H9 (cell line): ENCODE measurements at regions not wholly inside any gene's neighbourhood (a gene's known extent, or its start where the extent isn't known, plus 50 kb on each side); places are given as distances from the start of the nearest gene placed in this dataset.

Source experiments
- DNase-seq: peaks from one replicate; pipeline ENCODE4 v3.0.0-alpha.2; 2017
- H2AFZ ChIP-seq: one replicate; pipeline ENCODE4 v1.6.1; 2013; ENCODE audit warnings: mild to moderate bottlenecking, low read length, control low read depth, moderate library complexity
- H2AK5ac ChIP-seq: 2 replicates; pipeline ENCODE4 v1.6.1; 2013; ENCODE audit warnings: low read length, control low read depth, mixed read lengths; ENCODE audit not compliant: insufficient read length
- H2BK120ac ChIP-seq: one replicate; pipeline ENCODE4 v1.6.1; 2013; ENCODE audit warnings: low read depth, mild to moderate bottlenecking, low read length, control low read depth, inconsistent platforms; ENCODE audit not compliant: poor library complexity, severe bottlenecking
- H2BK12ac ChIP-seq: 2 replicates; pipeline ENCODE4 v1.6.1; 2013; ENCODE audit warnings: low read length, control low read depth, mixed read lengths, low read depth; ENCODE audit not compliant: insufficient read length
- H2BK15ac ChIP-seq: 2 replicates; pipeline ENCODE4 v1.6.1; 2013; ENCODE audit warnings: low read depth, low read length, control low read depth
- H2BK20ac ChIP-seq: one replicate; pipeline ENCODE4 v1.6.1; 2013; ENCODE audit warnings: low read depth, mild to moderate bottlenecking, low read length, control low read depth, inconsistent platforms; ENCODE audit not compliant: poor library complexity, severe bottlenecking
- H2BK5ac ChIP-seq: 2 replicates; pipeline ENCODE4 v1.6.1; 2013; ENCODE audit warnings: low read length, control low read depth, mixed read lengths; ENCODE audit not compliant: insufficient read length
- H3K14ac ChIP-seq: 2 replicates; pipeline ENCODE4 v1.6.1; 2013; ENCODE audit warnings: low read length, control low read depth; ENCODE audit not compliant: insufficient read depth
- H3K18ac ChIP-seq: 2 replicates; pipeline ENCODE4 v1.6.1; 2013; ENCODE audit warnings: low read depth, mild to moderate bottlenecking, mixed read lengths, low read length, control low read depth; ENCODE audit not compliant: insufficient read length
- H3K23ac ChIP-seq: 2 replicates; pipeline ENCODE4 v1.6.1; 2013; ENCODE audit warnings: low read length, control low read depth, mixed read lengths, low read depth; ENCODE audit not compliant: insufficient read length
- H3K23me2 ChIP-seq: 2 replicates; pipeline ENCODE4 v1.6.1; 2013; ENCODE audit warnings: low read depth, mild to moderate bottlenecking, mixed read lengths, low read length, control low read depth; ENCODE audit not compliant: insufficient read length, poor library complexity, severe bottlenecking
- H3K27ac ChIP-seq: 2 replicates; pipeline ENCODE4 v1.5.1; 2013; ENCODE audit warnings: low read length, control low read depth, mixed read lengths, low read depth; ENCODE audit not compliant: insufficient read length
- H3K27me3 ChIP-seq: 2 replicates; pipeline ENCODE4 v1.6.1; 2013; ENCODE audit warnings: low read length, control low read depth, inconsistent platforms; ENCODE audit not compliant: insufficient read depth
- H3K4ac ChIP-seq: 2 replicates; pipeline ENCODE4 v1.6.1; 2013; ENCODE audit warnings: low read depth, mild to moderate bottlenecking, control low read depth, inconsistent platforms, low read length, moderate library complexity
- H3K4me1 ChIP-seq: 2 replicates; pipeline ENCODE4 v1.6.1; 2013; ENCODE audit warnings: low read length, control low read depth, inconsistent platforms; ENCODE audit not compliant: insufficient read depth
- H3K4me2 ChIP-seq: 2 replicates; pipeline ENCODE4 v1.6.1; 2013; ENCODE audit warnings: low read length, control low read depth, mixed read lengths; ENCODE audit not compliant: insufficient read length, insufficient read depth
- H3K56ac ChIP-seq: 2 replicates; pipeline ENCODE4 v1.6.1; 2013; ENCODE audit warnings: low read depth, mild to moderate bottlenecking, mixed read lengths, low read length, control low read depth; ENCODE audit not compliant: insufficient read length
- H3K79me1 ChIP-seq: 2 replicates; pipeline ENCODE4 v1.6.1; 2013; ENCODE audit warnings: low read depth, mild to moderate bottlenecking, moderate library complexity, low read length, control low read depth, inconsistent platforms; ENCODE audit not compliant: insufficient read depth, poor library complexity, severe bottlenecking
- H3K79me2 ChIP-seq: 2 replicates; pipeline ENCODE4 v1.6.1; 2013; ENCODE audit warnings: low read length, control low read depth, inconsistent platforms; ENCODE audit not compliant: insufficient read depth
- H3K9ac ChIP-seq: 2 replicates; pipeline ENCODE4 v1.6.1; 2013; ENCODE audit warnings: low read length, control low read depth, mixed read lengths; ENCODE audit not compliant: insufficient read length; ENCODE audit errors: extremely low read depth
- H3K9me3 ChIP-seq: one replicate; pipeline ENCODE4 v1.6.1; 2013; ENCODE audit warnings: low read depth, low read length, inconsistent platforms; ENCODE audit not compliant: control insufficient read depth
- H3T11ph ChIP-seq: one replicate; pipeline ENCODE4 v1.6.1; 2013; ENCODE audit warnings: mild to moderate bottlenecking, low read length, control low read depth, inconsistent platforms
- H4K20me1 ChIP-seq: one replicate; pipeline ENCODE4 v1.6.1; 2013; ENCODE audit not compliant: control insufficient read depth, insufficient read length, insufficient read depth
- H4K5ac ChIP-seq: 2 replicates; pipeline ENCODE4 v1.6.1; 2013; ENCODE audit warnings: low read depth, mild to moderate bottlenecking, mixed read lengths, low read length, control low read depth; ENCODE audit not compliant: insufficient read length
- H4K8ac ChIP-seq: replicated peaks from 2 replicates; pipeline ENCODE4 v1.6.1; 2013; ENCODE audit warnings: low read length, control low read depth, mixed read lengths, low read depth; ENCODE audit not compliant: insufficient read length
- H4K91ac ChIP-seq: 2 replicates; pipeline ENCODE4 v1.6.1; 2013; ENCODE audit warnings: low read depth, mild to moderate bottlenecking, moderate library complexity, mixed read lengths, low read length, control low read depth; ENCODE audit not compliant: insufficient read length
- H3K27ac Mint-ChIP-seq, 3 experiments: 2 replicates in 2 of 3; 3 replicates in 1 of 3; pipeline ENCODE4 v1.8.0; 2020 to 2021; ENCODE audit warnings: mixed read lengths in 3 of 3, mild to moderate bottlenecking in 1 of 3, moderate library complexity in 1 of 3
- H3K27me3 Mint-ChIP-seq: 2 replicates; pipeline ENCODE4 v1.8.0; 2021; ENCODE audit warnings: low read depth, mild to moderate bottlenecking, moderate library complexity, mixed read lengths
- H3K36me3 Mint-ChIP-seq, 3 experiments: 2 replicates in 2 of 3; 3 replicates in 1 of 3; pipeline ENCODE4 v1.8.0; 2020 to 2021; ENCODE audit warnings: low read depth in 3 of 3, mixed read lengths in 3 of 3; ENCODE audit not compliant: insufficient read depth in 1 of 3
- H3K4me1 Mint-ChIP-seq, 2 experiments: 2 replicates each; pipeline ENCODE4 v1.8.0; 2020; ENCODE audit warnings: mixed read lengths in 2 of 2
- H3K4me3 Mint-ChIP-seq, 2 experiments: 2 replicates in 1 of 2; 3 replicates in 1 of 2; pipeline ENCODE4 v1.8.0; 2020 to 2021; ENCODE audit warnings: mild to moderate bottlenecking in 2 of 2, mixed read lengths in 2 of 2, moderate library complexity in 1 of 2
- H3K9me3 Mint-ChIP-seq, 2 experiments: 2 replicates in 1 of 2; 3 replicates in 1 of 2; pipeline ENCODE4 v1.8.0; 2020; ENCODE audit warnings: mild to moderate bottlenecking in 2 of 2, mixed read lengths in 2 of 2, moderate library complexity in 1 of 2
- WGBS: extraction: QIAGEN DNeasy Blood & Tissue Kit; methylation state at CpG from one replicate; pipeline ENCODE4 v1.1.7; 2013; ENCODE audit warnings: missing lambda C conversion rate, low lambda C conversion rate, mixed read lengths; ENCODE audit not compliant: insufficient read length; ENCODE audit errors: extremely low coverage; 5-methylcytosine and 5-hydroxymethylcytosine counted together
- TF ChIP-seq, protein P1 (sequence below): fragments of 200-600 bp; sonication (generic); conservative IDR thresholded peaks from 3 replicates; pipeline ENCODE4 v1.8.0; 2021; ENCODE audit warnings: antibody characterized with exemption, mild to moderate bottlenecking

DNA sequence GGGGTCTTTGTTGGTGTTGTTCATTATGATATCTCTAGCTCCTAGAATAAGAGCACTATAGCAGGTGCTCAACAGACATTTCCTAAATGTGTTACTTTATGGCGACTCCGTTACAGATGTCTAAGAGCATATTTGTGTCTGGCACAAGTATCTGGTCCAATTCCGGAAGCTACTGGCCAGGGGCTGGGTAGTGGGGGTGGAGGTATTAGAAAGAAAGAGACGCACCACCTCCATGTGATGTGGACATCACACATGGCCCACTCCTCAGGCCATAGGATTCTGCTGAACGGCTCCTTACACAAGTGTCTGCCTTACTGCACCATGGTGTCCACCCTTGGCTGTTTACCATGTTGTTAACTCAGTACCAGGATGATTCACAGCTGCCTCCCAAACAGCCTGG lies 296.8 kb upstream of the MKI67 start:
- H2BK120ac ChIP-seq, result no peak overlapping the region
- TF ChIP-seq, protein P1, sequence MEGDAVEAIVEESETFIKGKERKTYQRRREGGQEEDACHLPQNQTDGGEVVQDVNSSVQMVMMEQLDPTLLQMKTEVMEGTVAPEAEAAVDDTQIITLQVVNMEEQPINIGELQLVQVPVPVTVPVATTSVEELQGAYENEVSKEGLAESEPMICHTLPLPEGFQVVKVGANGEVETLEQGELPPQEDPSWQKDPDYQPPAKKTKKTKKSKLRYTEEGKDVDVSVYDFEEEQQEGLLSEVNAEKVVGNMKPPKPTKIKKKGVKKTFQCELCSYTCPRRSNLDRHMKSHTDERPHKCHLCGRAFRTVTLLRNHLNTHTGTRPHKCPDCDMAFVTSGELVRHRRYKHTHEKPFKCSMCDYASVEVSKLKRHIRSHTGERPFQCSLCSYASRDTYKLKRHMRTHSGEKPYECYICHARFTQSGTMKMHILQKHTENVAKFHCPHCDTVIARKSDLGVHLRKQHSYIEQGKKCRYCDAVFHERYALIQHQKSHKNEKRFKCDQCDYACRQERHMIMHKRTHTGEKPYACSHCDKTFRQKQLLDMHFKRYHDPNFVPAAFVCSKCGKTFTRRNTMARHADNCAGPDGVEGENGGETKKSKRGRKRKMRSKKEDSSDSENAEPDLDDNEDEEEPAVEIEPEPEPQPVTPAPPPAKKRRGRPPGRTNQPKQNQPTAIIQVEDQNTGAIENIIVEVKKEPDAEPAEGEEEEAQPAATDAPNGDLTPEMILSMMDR, result no peak
- H3K9ac ChIP-seq, result no peak overlapping the region
- H4K91ac ChIP-seq, result no peak overlapping the region
- H4K5ac ChIP-seq, result no peak overlapping the region
- no peak overlapping the region for H3K18ac ChIP-seq
- no peak overlapping the region for H3K23ac ChIP-seq
- H3K27ac ChIP-seq, result no peak overlapping the region
- H3K56ac ChIP-seq, result no peak overlapping the region
- no peak overlapping the region for H3K14ac ChIP-seq
- no peaks in the 10 kb centered on the region for H4K20me1 ChIP-seq
- no peaks in the 10 kb centered on the region for H3K79me1 ChIP-seq
- H2AFZ ChIP-seq, result no peak overlapping the region
- no peaks in the 10 kb centered on the region for H3K79me2 ChIP-seq
- no peaks in the 10 kb centered on the region for H3K4me1 ChIP-seq
- Mint-ChIP-seq H3K9me3 (no peaks in the 10 kb centered on the region), H3K4me3 (no peak overlapping the region), H3K27me3 (peaks cover 4% of the 10 kb centered on the region; the same call in 1 of the 2 replicates), H3K36me3 (no peaks in the 10 kb centered on the region), H3K4me1 (no peaks in the 10 kb centered on the region), H3K27ac (no peak overlapping the region)
- H3K9me3 ChIP-seq, result no peaks in the 10 kb centered on the region
- no peak overlapping the region for H3K4ac ChIP-seq
- no peak overlapping the region for H2BK12ac ChIP-seq
- H2AK5ac ChIP-seq, result no peak overlapping the region
- H3K23me2 ChIP-seq, result no peaks in the 10 kb centered on the region
- no peak overlapping the region for H2BK15ac ChIP-seq
- WGBS, result no CpG with 5 or more reads among the region's 5 CpGs
- H3T11ph ChIP-seq, result no peak overlapping the region
- H3K4me2 ChIP-seq, result no peak overlapping the region
- H2BK5ac ChIP-seq, result no peak overlapping the region
- no peaks in the 10 kb centered on the region for H3K27me3 ChIP-seq
- no peak overlapping the region for H2BK20ac ChIP-seq
- DNase-seq, result no peak
- H4K8ac ChIP-seq, result no peak overlapping the region
